Keratinocyte (primary cell): ENCODE measurements at regions not wholly inside any gene's neighbourhood (a gene's known extent, or its start where the extent isn't known, plus 50 kb on each side); places are given as distances from the start of the nearest gene placed in this dataset.

Experiments
- DNase-seq: peaks from one replicate; pipeline ENCODE4 v3.0.0-alpha.2; 2011; ENCODE audit warnings: low read depth, missing footprints, low spot score
- FAIRE-seq: peaks from 2 replicates; lab custom pipeline; 2011; peaks lifted over from hg19 to GRCh38; lab: Jason Lieb, UNC
- H2AFZ ChIP-seq: 2 replicates; pipeline ENCODE4 v1.6.0; 2012; ENCODE audit warnings: low read length, control low read depth, inconsistent platforms; ENCODE audit not compliant: control insufficient read depth
- H3K27ac ChIP-seq: 2 replicates; pipeline ENCODE4 v1.5.1; 2011; ENCODE audit warnings: low read length; ENCODE audit not compliant: control insufficient read depth, insufficient read depth
- H3K27me3 ChIP-seq: 3 replicates; pipeline ENCODE4 v1.6.0; 2011; ENCODE audit warnings: low read length; ENCODE audit not compliant: control insufficient read depth, insufficient read depth; ENCODE audit errors: extremely low read depth
- H3K36me3 ChIP-seq, 2 experiments: 2 replicates in 1 of 2; 3 replicates in 1 of 2; pipeline ENCODE4 v1.5.1; 2011; ENCODE audit warnings: low read length in 2 of 2, mild to moderate bottlenecking in 1 of 2; ENCODE audit not compliant: control insufficient read depth in 2 of 2, insufficient read depth in 2 of 2; ENCODE audit errors: extremely low read depth in 1 of 2
- H3K4me1 ChIP-seq: 3 replicates; pipeline ENCODE4 v1.5.1; 2011; ENCODE audit warnings: low read length; ENCODE audit not compliant: control insufficient read depth, insufficient read depth; ENCODE audit errors: extremely low read depth
- H3K4me2 ChIP-seq: 3 replicates; pipeline ENCODE4 v1.6.0; 2011; ENCODE audit warnings: low read depth, low read length; ENCODE audit not compliant: control insufficient read depth, insufficient read depth; ENCODE audit errors: extremely low read depth
- H3K4me3 ChIP-seq, 3 experiments: fragments of 200-600 bp in 1 of 3; sonication (generic) in 1 of 3; 2 replicates in 2 of 3; 3 replicates in 1 of 3; pipeline ENCODE4 v1.5.1; 2011 to 2016; ENCODE audit warnings: low read length in 3 of 3, mild to moderate bottlenecking in 3 of 3, control low read depth in 2 of 3, inconsistent platforms in 1 of 3, low read depth in 1 of 3, mixed read lengths in 1 of 3, mixed run types in 1 of 3, moderate library complexity in 1 of 3; ENCODE audit not compliant: control insufficient read depth in 2 of 3, insufficient read depth in 2 of 3; ENCODE audit errors: extremely low read depth in 1 of 3
- H3K79me2 ChIP-seq: 2 replicates; pipeline ENCODE4 v1.6.0; 2012; ENCODE audit warnings: low read length; ENCODE audit not compliant: control insufficient read depth, insufficient read depth
- H3K9ac ChIP-seq: 3 replicates; pipeline ENCODE4 v1.6.0; 2011; ENCODE audit warnings: low read length; ENCODE audit not compliant: control insufficient read depth, insufficient read depth; ENCODE audit errors: extremely low read depth
- H3K9me1 ChIP-seq: 3 replicates; pipeline ENCODE4 v1.6.0; 2011; ENCODE audit warnings: low read length; ENCODE audit not compliant: control insufficient read depth, insufficient read depth; ENCODE audit errors: extremely low read depth
- H3K9me3 ChIP-seq: 2 replicates; pipeline ENCODE4 v1.5.1; 2012; ENCODE audit warnings: low read depth, low read length; ENCODE audit not compliant: control insufficient read depth
- H4K20me1 ChIP-seq: 3 replicates; pipeline ENCODE4 v1.6.0; 2011; ENCODE audit warnings: low read length; ENCODE audit not compliant: control insufficient read depth, insufficient read depth; ENCODE audit errors: extremely low read depth
- EZH2 ChIP-seq: IDR thresholded peaks from one replicate; pipeline ENCODE4 v1.6.1; 2012; ENCODE audit warnings: inconsistent platforms, mild to moderate bottlenecking, low read length, moderate library complexity
- dilution Hi-C: fragments of 300-500 bp; cut with MboI; formaldehyde crosslinking; loops from one replicate; pipeline ENCODE4 v1.7.0; 2020; ENCODE audit warnings: low sequenced_read_pairs; ENCODE audit not compliant: extremely low pct_ligation_motif_present
- TF ChIP-seq, protein P1 (sequence below), 3 experiments: IDR thresholded peaks in 1 of 3; conservative IDR thresholded peaks in 1 of 3; optimal IDR thresholded peaks in 1 of 3; 2 replicates in 2 of 3; 3 replicates in 1 of 3; pipeline versions ENCODE3 to v1.5.1; 2011; ENCODE audit warnings: low read length in 3 of 3, mild to moderate bottlenecking in 3 of 3, moderate library complexity in 2 of 3, control low read depth in 1 of 3, inconsistent platforms in 1 of 3; ENCODE audit not compliant: insufficient read depth in 2 of 3; ENCODE audit errors: extremely low read depth in 1 of 3

DNA sequence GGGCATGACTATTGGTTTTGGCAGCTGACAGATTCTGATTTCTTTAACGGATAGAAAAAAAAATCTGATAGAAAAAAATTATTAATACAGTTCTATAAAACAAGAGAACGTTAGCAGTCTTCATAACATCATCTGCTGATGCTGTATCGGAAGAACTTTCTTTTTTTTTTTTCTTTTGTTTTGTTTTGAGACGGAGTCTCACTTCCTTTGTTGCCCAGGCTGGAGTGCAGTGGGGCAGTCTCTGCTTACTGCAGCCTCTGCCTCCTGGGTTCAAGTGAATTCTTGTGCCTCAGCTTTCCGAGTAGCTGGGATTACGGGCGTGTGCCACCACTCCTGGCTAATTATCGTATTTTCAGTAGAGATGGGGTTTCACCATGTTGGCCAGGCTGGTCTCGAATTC, 271.2 kb upstream of the DPPA4 start:
- no peaks in the 10 kb centered on the region for H3K9me3 ChIP-seq
- no peak overlapping the region for H3K4me2 ChIP-seq
- DNase-seq (no peak), FAIRE-seq (no peak)
- H2AFZ ChIP-seq: no peak overlapping the region
- no peaks in the 10 kb centered on the region for H3K4me1 ChIP-seq
- H3K9me1 ChIP-seq: no peaks in the 10 kb centered on the region
- no peaks in the 10 kb centered on the region for H4K20me1 ChIP-seq
- no peak overlapping the region for H3K27ac ChIP-seq
- H3K9ac ChIP-seq: no peak overlapping the region
- TF ChIP-seq EZH2: no peak
- TF ChIP-seq, protein P1, sequence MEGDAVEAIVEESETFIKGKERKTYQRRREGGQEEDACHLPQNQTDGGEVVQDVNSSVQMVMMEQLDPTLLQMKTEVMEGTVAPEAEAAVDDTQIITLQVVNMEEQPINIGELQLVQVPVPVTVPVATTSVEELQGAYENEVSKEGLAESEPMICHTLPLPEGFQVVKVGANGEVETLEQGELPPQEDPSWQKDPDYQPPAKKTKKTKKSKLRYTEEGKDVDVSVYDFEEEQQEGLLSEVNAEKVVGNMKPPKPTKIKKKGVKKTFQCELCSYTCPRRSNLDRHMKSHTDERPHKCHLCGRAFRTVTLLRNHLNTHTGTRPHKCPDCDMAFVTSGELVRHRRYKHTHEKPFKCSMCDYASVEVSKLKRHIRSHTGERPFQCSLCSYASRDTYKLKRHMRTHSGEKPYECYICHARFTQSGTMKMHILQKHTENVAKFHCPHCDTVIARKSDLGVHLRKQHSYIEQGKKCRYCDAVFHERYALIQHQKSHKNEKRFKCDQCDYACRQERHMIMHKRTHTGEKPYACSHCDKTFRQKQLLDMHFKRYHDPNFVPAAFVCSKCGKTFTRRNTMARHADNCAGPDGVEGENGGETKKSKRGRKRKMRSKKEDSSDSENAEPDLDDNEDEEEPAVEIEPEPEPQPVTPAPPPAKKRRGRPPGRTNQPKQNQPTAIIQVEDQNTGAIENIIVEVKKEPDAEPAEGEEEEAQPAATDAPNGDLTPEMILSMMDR (optimal IDR thresholded peaks at IDR 0.05 in 1 of 3, IDR thresholded peaks at IDR 0.05 in 1 of 3, conservative IDR thresholded peaks at IDR 0.05 in 1 of 3; ENCODE audit: extremely low read depth in 1 of 3, insufficient read depth in 2 of 3, low read length in 3 of 3): no peak
- H3K36me3 ChIP-seq: no peaks in the 10 kb centered on the region
- dilution Hi-C loops: no loop called here
- H3K4me3 ChIP-seq: no peak overlapping the region
- H3K79me2 ChIP-seq: no peaks in the 10 kb centered on the region
- no peaks in the 10 kb centered on the region for H3K27me3 ChIP-seq

- no peaks in the 10 kb centered on the region for H3K9me3 ChIP-seq
- no peak for TF ChIP-seq EZH2
- H3K9ac ChIP-seq: no peak overlapping the region
- no peaks in the 10 kb centered on the region for H3K4me1 ChIP-seq
- no peak overlapping the region for H3K4me3 ChIP-seq
- dilution Hi-C loops: no loop called here
- no peaks in the 10 kb centered on the region for H3K36me3 ChIP-seq
- H3K27me3 ChIP-seq: no peaks in the 10 kb centered on the region
- no peaks in the 10 kb centered on the region for H4K20me1 ChIP-seq
- no peaks in the 10 kb centered on the region for H3K79me2 ChIP-seq
- no peak for DNase-seq
- H3K4me2 ChIP-seq: no peak overlapping the region
- FAIRE-seq: no peak
- no peak overlapping the region for H2AFZ ChIP-seq
- no peaks in the 10 kb centered on the region for H3K9me1 ChIP-seq
- no peak overlapping the region for H3K27ac ChIP-seq
Observed at GRCh38 chr3:109618766-109619378, 281.5 kb upstream of the DPPA4 start.

- no peak for FAIRE-seq
- no peaks in the 10 kb centered on the region for H3K4me1 ChIP-seq
- H3K4me2 ChIP-seq: no peak overlapping the region
- H3K9me1 ChIP-seq: no peaks in the 10 kb centered on the region
- H3K9me3 ChIP-seq: no peaks in the 10 kb centered on the region
- H3K79me2 ChIP-seq: no peaks in the 10 kb centered on the region
- H3K4me3 ChIP-seq: no peak overlapping the region
- TF ChIP-seq, protein P1 (optimal IDR thresholded peaks at IDR 0.05 in 1 of 3, IDR thresholded peaks at IDR 0.05 in 1 of 3, conservative IDR thresholded peaks at IDR 0.05 in 1 of 3; ENCODE audit: extremely low read depth in 1 of 3, insufficient read depth in 2 of 3, low read length in 3 of 3): no peak
- TF ChIP-seq EZH2: no peak
- H4K20me1 ChIP-seq: no peaks in the 10 kb centered on the region
- no peak overlapping the region for H3K27ac ChIP-seq
- dilution Hi-C loops: no loop called here
- no peak overlapping the region for H3K9ac ChIP-seq
- H3K36me3 ChIP-seq: no peaks in the 10 kb centered on the region
- H3K27me3 ChIP-seq: no peaks in the 10 kb centered on the region
- H2AFZ ChIP-seq: no peak overlapping the region
- DNase-seq: no peak
Observed at GRCh38 chr3:109631897-109632296, 294.6 kb upstream of the DPPA4 start.
